ENCODE measurements at regions not wholly inside any gene's neighbourhood (a gene's known extent, or its start where the extent isn't known, plus 50 kb on each side); places are given as distances from the start of the nearest gene placed in this dataset.

GRCh38 chr2:220478305-220479058, 851.1 kb downstream of the SLC4A3 start:
- Histone ChIP-seq H3K9me3 (no peaks in the 10 kb centered on the region), H3K27me3 (no peaks in the 10 kb centered on the region), H3K36me3 (no peaks in the 10 kb centered on the region), H3K27ac (no peak overlapping the region), H3K4me3 (no peak overlapping the region), H3K4me1 (ENCODE audit: insufficient read depth) (no peaks in the 10 kb centered on the region)
- intact Hi-C loops (cut with DNase I) = no loop called here
- no peak for TF ChIP-seq CTCF (IDR thresholded peaks at IDR 0.05)
- TF ChIP-seq POLR2A (IDR thresholded peaks at IDR 0.05) = no peak
- TF ChIP-seq EP300 (IDR thresholded peaks at IDR 0.05) = no peak
- no peak for DNase-seq
- 81 to 89% (median 85%) methylated on average over 4 of the region's 4 CpGs for WGBS, 3 donors

- no peaks in the 10 kb centered on the region for H3K36me3 ChIP-seq
- H3K27me3 ChIP-seq = no peaks in the 10 kb centered on the region
- DNase-seq = no peak
- TF ChIP-seq EP300 (IDR thresholded peaks at IDR 0.05) (no peak), CTCF (IDR thresholded peaks at IDR 0.05) (no peak), POLR2A (IDR thresholded peaks at IDR 0.05) (no peak)
- no peaks in the 10 kb centered on the region for H3K4me1 ChIP-seq (ENCODE audit: insufficient read depth)
- intact Hi-C loops (cut with DNase I) = no loop called here
- WGBS, 3 donors = 60 to 71% (median 63%) methylated on average over 3 of the region's 3 CpGs
- no peak overlapping the region for H3K27ac ChIP-seq
- no peaks in the 10 kb centered on the region for H3K9me3 ChIP-seq
- H3K4me3 ChIP-seq = no peak overlapping the region
These were observed 855.3 kb downstream of the SLC4A3 start for GRCh38 chr2:220482716-220483115.

- DNase-seq = no peak
- Histone ChIP-seq H3K27me3 (no peaks in the 10 kb centered on the region), H3K4me1 (ENCODE audit: insufficient read depth) (no peaks in the 10 kb centered on the region), H3K27ac (no peak overlapping the region), H3K4me3 (no peak overlapping the region), H3K9me3 (no peaks in the 10 kb centered on the region), H3K36me3 (no peaks in the 10 kb centered on the region)
- intact Hi-C loops (cut with DNase I) = no loop called here
- TF ChIP-seq EP300 (IDR thresholded peaks at IDR 0.05) (no peak), CTCF (IDR thresholded peaks at IDR 0.05) (no peak), POLR2A (IDR thresholded peaks at IDR 0.05) (no peak)
These were observed 861.7 kb downstream of the SLC4A3 start for GRCh38 chr2:220489121-220489520.

GRCh38 chr2:220491670-220492069, 864.2 kb downstream of the SLC4A3 start:
- H3K9me3 ChIP-seq = no peaks in the 10 kb centered on the region
- no peaks in the 10 kb centered on the region for H3K27me3 ChIP-seq
- H3K36me3 ChIP-seq = no peaks in the 10 kb centered on the region
- no peak for TF ChIP-seq POLR2A (IDR thresholded peaks at IDR 0.05)
- no peak for TF ChIP-seq CTCF (IDR thresholded peaks at IDR 0.05)
- no peak for TF ChIP-seq EP300 (IDR thresholded peaks at IDR 0.05)
- H3K27ac ChIP-seq = no peak overlapping the region
- no peaks in the 10 kb centered on the region for H3K4me1 ChIP-seq (ENCODE audit: insufficient read depth)
- no peak overlapping the region for H3K4me3 ChIP-seq
- intact Hi-C loops (cut with DNase I) = no loop called here
- no peak for DNase-seq
- WGBS, 3 donors = 51 to 71% (median 63%) methylated on average over 4 of the region's 4 CpGs
